ENCODE measurements at regions not wholly inside any gene's neighbourhood (a gene's known extent, or its start where the extent isn't known, plus 50 kb on each side); places are given as distances from the start of the nearest gene placed in this dataset.
A peak's percentile ranks its signal among the peaks of the same experiment; 100 is the strongest.

- DNase-seq = no peak
Observed at GRCh38 chr20:4427940-4428586, 179.0 kb upstream of the ADRA1D start.

- DNase-seq = no peak
Observed at GRCh38 chr20:4418141-4418540, 169.1 kb upstream of the ADRA1D start.

GRCh38 chr20:4415281-4415680 lies 166.2 kb upstream of the ADRA1D start:
- DNase-seq = no peak

GRCh38 chr20:4413314-4414049 lies 164.4 kb upstream of the ADRA1D start:
- no peak for DNase-seq

- DNase-seq = no peak
Observed at GRCh38 chr20:4412216-4412615, 163.1 kb upstream of the ADRA1D start.

GRCh38 chr20:4411744-4412143 lies 162.7 kb upstream of the ADRA1D start:
- DNase-seq = no peak

GRCh38 chr20:4406627-4407026 lies 157.5 kb upstream of the ADRA1D start:
- no peak for DNase-seq

- DNase-seq = no peak
Observed at GRCh38 chr20:4401601-4402000, 152.5 kb upstream of the ADRA1D start.

GRCh38 chr20:4384961-4385360 lies 135.9 kb upstream of the ADRA1D start:
- no peak for DNase-seq

- DNase-seq = no peak
Observed at GRCh38 chr20:4383961-4384360, 134.9 kb upstream of the ADRA1D start.

- no peak for DNase-seq
Observed at GRCh38 chr20:4375881-4376280, 126.8 kb upstream of the ADRA1D start.

- no peak for DNase-seq
Observed at GRCh38 chr20:4373454-4373853, 124.4 kb upstream of the ADRA1D start.

- DNase-seq = no peak
Observed at GRCh38 chr20:4371623-4372251, 122.7 kb upstream of the ADRA1D start.

- DNase-seq = no peak
Observed at GRCh38 chr20:4370851-4371250, 121.8 kb upstream of the ADRA1D start.

- peak; percentile 23 to 38 for DNase-seq
Observed at GRCh38 chr20:4369798-4370124, 120.7 kb upstream of the ADRA1D start.

GRCh38 chr20:4369119-4369797 lies 120.2 kb upstream of the ADRA1D start:
- DNase-seq = no peak

GRCh38 chr20:4366076-4366475 lies 117.0 kb upstream of the ADRA1D start:
- DNase-seq = no peak

- DNase-seq = no peak
Observed at GRCh38 chr20:4358552-4358951, 109.5 kb upstream of the ADRA1D start.

- no peak for DNase-seq
Observed at GRCh38 chr20:4352348-4352747, 103.3 kb upstream of the ADRA1D start.

GRCh38 chr20:4350096-4350495 lies 101.0 kb upstream of the ADRA1D start:
- DNase-seq = no peak

- no peak for DNase-seq
Observed at GRCh38 chr20:4344670-4345069, 95.6 kb upstream of the ADRA1D start.

- DNase-seq = no peak
Observed at GRCh38 chr20:4342609-4343008, 93.5 kb upstream of the ADRA1D start.

GRCh38 chr20:4341804-4342485 lies 92.9 kb upstream of the ADRA1D start:
- DNase-seq = no peak
